ENCODE measurements at regions not wholly inside any gene's neighbourhood (a gene's known extent, or its start where the extent isn't known, plus 50 kb on each side); places are given as distances from the start of the nearest gene placed in this dataset.
A peak's percentile ranks its signal among the peaks of the same experiment; 100 is the strongest.
"Not testable (repeated sequence)": the region's sequence is repeated elsewhere in the genome, so short reads cannot be mapped to it uniquely, and the experiment has no call there.

GRCh38 chr6:62819640-62820039, 391.6 kb upstream of the FKBP1C start:
- no peak for DNase-seq

- no peak for DNase-seq
These were observed 402.5 kb upstream of the FKBP1C start for GRCh38 chr6:62808565-62809293.

GRCh38 chr6:62805431-62805830, 405.8 kb upstream of the FKBP1C start:
- no peak for DNase-seq

GRCh38 chr6:62803094-62803493, 408.2 kb upstream of the FKBP1C start:
- peak; percentile 4 for DNase-seq

GRCh38 chr6:62797190-62797589, 414.1 kb upstream of the FKBP1C start:
- no peak for DNase-seq

GRCh38 chr6:62775427-62776022, 435.7 kb upstream of the FKBP1C start:
- DNase-seq = peak; percentile 9

- not testable (repeated sequence) for DNase-seq
These were observed 445.1 kb upstream of the FKBP1C start for GRCh38 chr6:62766174-62766573.

- DNase-seq = no peak
These were observed 446.4 kb upstream of the FKBP1C start for GRCh38 chr6:62764841-62765240.

- no peak for DNase-seq
These were observed 447.9 kb upstream of the FKBP1C start for GRCh38 chr6:62763125-62763912.

- DNase-seq = no peak
These were observed 460.9 kb upstream of the KHDRBS2 start for GRCh38 chr6:62746968-62747367.

- DNase-seq = no peak
These were observed 460.1 kb upstream of the KHDRBS2 start for GRCh38 chr6:62746161-62746560.

GRCh38 chr6:62740596-62740995, 454.6 kb upstream of the KHDRBS2 start:
- DNase-seq = no peak

- no peak for DNase-seq
These were observed 454.1 kb upstream of the KHDRBS2 start for GRCh38 chr6:62740171-62740570.

GRCh38 chr6:62737792-62738191, 451.8 kb upstream of the KHDRBS2 start:
- DNase-seq = no peak

- no peak for DNase-seq
These were observed 435.4 kb upstream of the KHDRBS2 start for GRCh38 chr6:62721408-62721807.

- no peak for DNase-seq
These were observed 430.7 kb upstream of the KHDRBS2 start for GRCh38 chr6:62716719-62717118.

GRCh38 chr6:62714112-62714511, 428.1 kb upstream of the KHDRBS2 start:
- no peak for DNase-seq

- no peak for DNase-seq
These were observed 425.7 kb upstream of the KHDRBS2 start for GRCh38 chr6:62711750-62712149.

- DNase-seq = no peak
These were observed 421.9 kb upstream of the KHDRBS2 start for GRCh38 chr6:62707914-62708313.

GRCh38 chr6:62707156-62707555, 421.1 kb upstream of the KHDRBS2 start:
- DNase-seq = no peak

GRCh38 chr6:62683063-62683462, 397.0 kb upstream of the KHDRBS2 start:
- DNase-seq = no peak

GRCh38 chr6:62681108-62681507, 395.1 kb upstream of the KHDRBS2 start:
- DNase-seq = no peak

GRCh38 chr6:62672989-62673388, 387.0 kb upstream of the KHDRBS2 start:
- no peak for DNase-seq

Data from retina (tissue), 1 donor.